Activated B cell treated with CpG ODN at 0.5 μM for 24 hours (primary cell): ENCODE measurements at regions not wholly inside any gene's neighbourhood (a gene's known extent, or its start where the extent isn't known, plus 50 kb on each side); places are given as distances from the start of the nearest gene placed in this dataset.

Experiments
- ATAC-seq: fragments of 200-7000 bp; cut with Tn5 transposase; one replicate; pipeline ENCODE4 v1.10.0; 2021; ENCODE audit warnings: low read depth, mild to moderate bottlenecking, moderate library complexity
- CTCF ChIA-PET: fragments of 350-600 bp; sonication (Branson Sonifier 250); formaldehyde crosslinking; loops from one replicate; lab custom pipeline; 2021; ENCODE audit warnings: antibody characterized with exemption; lab: Charles Lee
- POLR2A ChIA-PET: fragments of 350-600 bp; sonication (Branson Sonifier 250); formaldehyde crosslinking; loops from one replicate; lab custom pipeline; 2021; ENCODE audit warnings: antibody characterized with exemption; lab: Charles Lee
- DNase-seq: peaks from one replicate; pipeline ENCODE4 v3.0.0; 2022
- H3K27ac Mint-ChIP-seq: one replicate; pipeline ENCODE4 v1.8.0; 2020; ENCODE audit warnings: mixed read lengths
- H3K27me3 Mint-ChIP-seq: one replicate; pipeline ENCODE4 v1.8.0; 2021; ENCODE audit warnings: mixed read lengths
- H3K36me3 Mint-ChIP-seq: one replicate; pipeline ENCODE4 v1.8.0; 2021; ENCODE audit warnings: low read depth, mixed read lengths
- H3K4me1 Mint-ChIP-seq: one replicate; pipeline ENCODE4 v1.8.0; 2021; ENCODE audit warnings: mixed read lengths
- H3K4me3 Mint-ChIP-seq: one replicate; pipeline ENCODE4 v1.8.0; 2020; ENCODE audit warnings: mild to moderate bottlenecking, mixed read lengths
- H3K9me3 Mint-ChIP-seq: one replicate; pipeline ENCODE4 v1.8.0; 2020; ENCODE audit warnings: mixed read lengths
- CTCF ChIP-seq: fragments of 200-600 bp; IDR thresholded peaks from one replicate; pipeline ENCODE4 v1.8.0; 2022; ENCODE audit warnings: antibody characterized with exemption, mild to moderate bottlenecking
- intact Hi-C: fragments of 100-400 bp; cut with micrococcal nuclease; formaldehyde crosslinking; loops from one replicate; pipeline ENCODE4 v1.15.1; 2024

- H3K4me1 Mint-ChIP-seq: no peaks in the 10 kb centered on the region
- no peaks in the 10 kb centered on the region for H3K9me3 Mint-ChIP-seq
- ATAC-seq (no peak), DNase-seq (no peak)
- POLR2A ChIA-PET: no interaction called here
- TF ChIP-seq CTCF: no peak
- CTCF ChIA-PET: no interaction called here
- no peak overlapping the region for H3K27ac Mint-ChIP-seq
- no peaks in the 10 kb centered on the region for H3K27me3 Mint-ChIP-seq
- intact Hi-C loops: no loop called here
- no peaks in the 10 kb centered on the region for H3K36me3 Mint-ChIP-seq
- H3K4me3 Mint-ChIP-seq: no peak overlapping the region
These were observed 639.6 kb downstream of the BRD1 start for GRCh38 chr22:49188091-49188490.

GRCh38 chr22:49186762-49187161 lies 640.9 kb downstream of the BRD1 start:
- intact Hi-C loops: no loop called here
- no peak for ATAC-seq
- DNase-seq: no peak
- no peak for TF ChIP-seq CTCF
- ChIA-PET CTCF (no interaction called here), POLR2A (no interaction called here)
- Mint-ChIP-seq H3K27me3 (peaks cover 2% of the 10 kb centered on the region), H3K36me3 (no peaks in the 10 kb centered on the region), H3K9me3 (no peaks in the 10 kb centered on the region), H3K27ac (no peak overlapping the region), H3K4me3 (no peak overlapping the region), H3K4me1 (no peaks in the 10 kb centered on the region)

GRCh38 chr22:49186293-49186692 lies 641.4 kb downstream of the BRD1 start:
- CTCF ChIA-PET: no interaction called here

GRCh38 chr22:49185312-49185969 lies 642.2 kb downstream of the BRD1 start:
- DNase-seq (no peak), ATAC-seq (no peak)
- intact Hi-C loops: no loop called here
- POLR2A ChIA-PET: no interaction called here
- Mint-ChIP-seq H3K27me3 (peaks cover 3% of the 10 kb centered on the region), H3K9me3 (no peaks in the 10 kb centered on the region), H3K27ac (no peak overlapping the region), H3K4me3 (no peak overlapping the region), H3K4me1 (no peaks in the 10 kb centered on the region), H3K36me3 (no peaks in the 10 kb centered on the region)
- CTCF ChIA-PET: no interaction called here
- TF ChIP-seq CTCF: no peak

More at GRCh38 chr22:49186293-49186692, 641.4 kb downstream of the BRD1 start:
- H3K4me1 Mint-ChIP-seq: no peaks in the 10 kb centered on the region
- no peaks in the 10 kb centered on the region for H3K36me3 Mint-ChIP-seq
- intact Hi-C loops: no loop called here
- TF ChIP-seq CTCF: no peak
- H3K27ac Mint-ChIP-seq: no peak overlapping the region
- DNase-seq (no peak), ATAC-seq (no peak)
- POLR2A ChIA-PET: no interaction called here
- H3K27me3 Mint-ChIP-seq: peaks cover 2% of the 10 kb centered on the region
- H3K9me3 Mint-ChIP-seq: no peaks in the 10 kb centered on the region
- no peak overlapping the region for H3K4me3 Mint-ChIP-seq

DNA sequence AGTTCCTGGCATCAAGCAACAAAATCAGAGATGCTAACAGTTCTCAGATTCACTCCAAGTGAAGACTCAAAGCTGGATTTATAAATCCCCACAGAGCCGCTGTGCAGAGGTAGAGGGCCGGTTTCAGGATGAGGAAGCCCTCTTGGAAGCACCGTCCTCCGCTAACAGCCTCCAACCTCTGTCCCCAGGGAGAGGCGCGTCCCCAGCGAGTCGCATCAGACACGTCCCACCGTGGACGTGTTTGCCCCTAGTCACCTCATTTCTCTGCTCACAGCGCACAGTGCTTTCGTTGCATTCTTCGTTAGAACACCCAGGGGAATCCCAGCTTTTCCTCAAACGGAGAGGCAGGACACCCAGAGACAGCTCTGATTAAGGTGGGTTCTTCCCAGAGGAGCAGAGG lies 642.9 kb downstream of the BRD1 start:
- no peak overlapping the region for H3K4me3 Mint-ChIP-seq
- peaks cover 4% of the 10 kb centered on the region for H3K27me3 Mint-ChIP-seq
- intact Hi-C loops: no loop called here
- no peak for DNase-seq
- ChIA-PET POLR2A (no interaction called here), CTCF (no interaction called here)
- TF ChIP-seq CTCF: no peak
- H3K9me3 Mint-ChIP-seq: no peaks in the 10 kb centered on the region
- H3K4me1 Mint-ChIP-seq: no peaks in the 10 kb centered on the region
- no peak overlapping the region for H3K27ac Mint-ChIP-seq
- no peak for ATAC-seq
- no peaks in the 10 kb centered on the region for H3K36me3 Mint-ChIP-seq
